T-cell (primary cell): ENCODE measurements at regions not wholly inside any gene's neighbourhood (a gene's known extent, or its start where the extent isn't known, plus 50 kb on each side); places are given as distances from the start of the nearest gene placed in this dataset.

Experiments used
- ATAC-seq, 4 experiments: fragments of 200-7000 bp in 3 of 4; fragments of 150-1000 bp in 1 of 4; cut with Tn5 transposase; replicated peaks in 1 of 4; 1 replicate in 3 of 4; 2 replicates in 1 of 4; pipeline ENCODE4 v1.10.0; 2021; ENCODE audit warnings: moderate library complexity in 3 of 4, mild to moderate bottlenecking in 2 of 4, moderate number of reproducible peaks in 1 of 4
- CTCF ChIA-PET, 2 donors: fragments of 300-600 bp; sonication (Branson Sonifier 250); formaldehyde crosslinking; loops; one replicate each; lab custom pipeline; 2022; ENCODE audit warnings: antibody characterized with exemption in 2 of 2; lab: Charles Lee
- POLR2A ChIA-PET, 2 donors: fragments of 300-600 bp; sonication (Branson Sonifier 250); formaldehyde crosslinking; loops; one replicate each; lab custom pipeline; 2022; ENCODE audit warnings: antibody characterized with exemption in 2 of 2; lab: Charles Lee
- DNase-seq, 35 experiments: peaks; one replicate each; pipeline versions ENCODE4 v3.0.0 to v3.0.0-alpha.2; 2013 to 2023
- H3K27ac ChIP-seq: one replicate; pipeline ENCODE4 v1.5.1; 2013; ENCODE audit warnings: low read length
- H3K27me3 ChIP-seq, 2 experiments: replicated peaks in 1 of 2; 1 replicate in 1 of 2; 2 replicates in 1 of 2; pipeline versions ENCODE4 v1.6.1 to v1.7.0; 2013; ENCODE audit warnings: low read length in 1 of 2, mixed read lengths in 1 of 2; ENCODE audit not compliant: control insufficient read depth in 2 of 2, insufficient read depth in 2 of 2; ENCODE audit errors: extremely low read depth in 1 of 2
- H3K36me3 ChIP-seq, 2 donors: 1 replicate in 1 of 2; 2 replicates in 1 of 2; pipeline versions ENCODE4 v1.6.1 to v1.7.0; 2013; ENCODE audit warnings: low read length in 1 of 2; ENCODE audit not compliant: control insufficient read depth in 2 of 2, insufficient read depth in 1 of 2; ENCODE audit errors: extremely low read depth in 1 of 2
- H3K4me1 ChIP-seq, 2 experiments: 1 replicate in 1 of 2; 2 replicates in 1 of 2; pipeline versions ENCODE4 v1.6.1 to v1.7.0; 2013; ENCODE audit warnings: low read length in 2 of 2, mixed read lengths in 1 of 2; ENCODE audit not compliant: insufficient read depth in 2 of 2, control insufficient read depth in 1 of 2; ENCODE audit errors: extremely low read depth in 1 of 2
- H3K4me3 ChIP-seq, 2 donors: 1 replicate in 1 of 2; 2 replicates in 1 of 2; pipeline versions ENCODE4 v1.5.1 to v1.7.0; 2013; ENCODE audit warnings: mild to moderate bottlenecking in 2 of 2, low read length in 1 of 2, moderate library complexity in 1 of 2; ENCODE audit not compliant: control insufficient read depth in 1 of 2; ENCODE audit errors: extremely low read depth in 1 of 2
- H3K9me3 ChIP-seq: 2 replicates; pipeline ENCODE4 v1.7.0; 2013
- H3K27ac Mint-ChIP-seq, 2 donors: one replicate each; pipeline ENCODE4 v1.8.0; 2020 to 2021; ENCODE audit warnings: mild to moderate bottlenecking in 2 of 2, mixed read lengths in 2 of 2
- H3K27me3 Mint-ChIP-seq, 2 donors: one replicate each; pipeline ENCODE4 v1.8.0; 2021 to 2022; ENCODE audit warnings: mixed read lengths in 2 of 2
- H3K36me3 Mint-ChIP-seq: one replicate; pipeline ENCODE4 v1.8.0; 2021; ENCODE audit warnings: mixed read lengths
- H3K4me1 Mint-ChIP-seq, 3 donors: one replicate each; pipeline ENCODE4 v1.8.0; 2020 to 2022; ENCODE audit warnings: mixed read lengths in 3 of 3, mild to moderate bottlenecking in 1 of 3
- H3K4me3 Mint-ChIP-seq, 3 donors: one replicate each; pipeline ENCODE4 v1.8.0; 2020 to 2022; ENCODE audit warnings: mild to moderate bottlenecking in 3 of 3, mixed read lengths in 3 of 3, moderate library complexity in 3 of 3
- H3K9me3 Mint-ChIP-seq, 3 donors: one replicate each; pipeline ENCODE4 v1.8.0; 2020 to 2022; ENCODE audit warnings: mixed read lengths in 3 of 3
- WGBS: methylation state at CpG from one replicate; pipeline ENCODE4 v1.1.5; 2013; ENCODE audit warnings: missing lambda C conversion rate; ENCODE audit not compliant: insufficient coverage; 5-methylcytosine and 5-hydroxymethylcytosine counted together

DNA sequence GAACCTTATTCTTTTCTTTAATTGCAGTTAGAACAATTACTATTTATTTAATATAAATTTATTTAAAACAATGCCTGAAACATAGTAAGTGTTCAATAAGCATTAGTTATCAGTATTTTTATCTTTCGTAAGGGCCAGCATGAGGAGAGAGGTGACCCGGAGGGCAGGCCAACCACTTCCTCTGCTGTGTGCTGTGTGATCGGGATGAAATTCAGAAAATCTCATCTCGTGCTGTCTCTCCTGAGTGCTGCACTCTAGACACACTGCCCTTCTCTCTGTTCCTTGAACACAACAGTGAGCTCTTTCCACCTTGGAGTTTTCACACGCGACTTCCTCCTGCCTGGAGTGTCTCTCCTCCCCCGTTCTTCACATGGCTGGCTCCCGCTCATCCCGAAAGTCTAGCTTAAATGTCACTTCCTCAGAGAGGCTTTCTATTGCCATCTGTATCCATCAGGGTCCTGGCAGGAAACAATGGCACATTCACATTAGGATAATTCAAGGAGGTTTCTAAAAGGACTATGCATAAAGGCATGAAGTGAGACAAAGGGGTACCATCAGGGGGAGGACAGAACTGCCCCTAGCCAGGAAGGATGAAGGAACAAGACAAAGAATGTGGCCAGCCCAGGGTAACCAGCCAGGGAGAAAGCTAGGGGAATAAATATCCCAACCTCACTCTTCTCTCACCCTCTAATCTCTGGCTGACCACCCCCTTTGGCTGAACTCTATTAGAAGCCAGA is 142.6 kb upstream of the GJB5 start:
- H3K36me3 ChIP-seq, result no peaks in the 10 kb centered on the region
- ChIA-PET POLR2A (no interaction called here), CTCF (no interaction called here)
- peaks cover 2 to 15% of the 10 kb centered on the region in 2 experiments for H3K27me3 ChIP-seq
- H3K36me3 Mint-ChIP-seq, result no peaks in the 10 kb centered on the region
- no peaks in the 10 kb centered on the region for H3K4me1 ChIP-seq
- no peak overlapping the region for H3K27ac Mint-ChIP-seq
- DNase-seq (no peak), ATAC-seq (no peak)
- H3K4me3 ChIP-seq, result no peak overlapping the region
- H3K4me3 Mint-ChIP-seq, result no peak overlapping the region
- WGBS, result 18% methylated on average over 3 of the region's 9 CpGs
- H3K9me3 Mint-ChIP-seq, result peaks cover 0 to 4% (median 0%) of the 10 kb centered on the region in 3 donors
- no peaks in the 10 kb centered on the region for H3K4me1 Mint-ChIP-seq
- H3K27me3 Mint-ChIP-seq, result peaks cover 16 to 44% of the 10 kb centered on the region in 2 donors
- no peak overlapping the region for H3K27ac ChIP-seq
- no peaks in the 10 kb centered on the region for H3K9me3 ChIP-seq

DNA sequence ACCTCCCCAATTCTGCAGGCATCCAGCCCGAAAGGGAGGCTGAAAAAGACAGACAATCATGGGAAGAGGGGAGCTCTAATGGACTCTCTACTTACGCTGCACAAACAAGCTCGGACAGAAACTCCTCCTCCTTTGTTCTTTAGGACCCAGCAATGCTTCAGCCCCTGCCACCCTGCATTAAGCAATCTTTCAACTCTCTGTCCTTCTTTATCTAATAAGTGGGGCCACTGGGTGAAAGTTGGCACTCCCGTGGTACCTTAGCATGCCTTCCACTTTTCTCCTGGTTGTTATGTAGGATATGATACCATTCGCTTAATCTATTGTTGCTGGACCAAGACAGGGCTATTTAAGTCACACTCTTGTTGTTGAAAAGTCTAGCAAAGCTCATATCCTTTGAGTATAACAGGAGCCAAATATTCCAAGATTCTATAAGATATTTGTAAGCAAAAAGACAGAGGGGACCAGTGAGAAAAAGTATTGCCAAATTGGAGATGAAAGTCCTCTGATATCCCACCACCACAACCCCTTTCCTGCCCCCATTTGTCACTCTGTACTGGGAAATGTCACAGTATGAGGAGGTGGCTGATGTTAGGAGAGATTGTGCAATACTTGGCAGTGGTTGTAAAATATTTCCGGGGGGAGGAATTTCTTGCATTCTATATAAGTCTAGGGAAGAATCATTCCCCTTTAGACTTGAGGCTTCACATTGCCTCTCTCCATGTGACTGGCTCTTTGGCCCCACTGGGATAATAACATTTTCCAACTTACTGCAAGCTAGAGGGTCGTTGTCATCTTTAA is 137.3 kb upstream of the GJB5 start:
- ChIA-PET CTCF (no interaction called here), POLR2A (no interaction called here)
- Mint-ChIP-seq H3K36me3 (no peaks in the 10 kb centered on the region), H3K27me3 (peaks cover 25 to 44% of the 10 kb centered on the region in 2 donors), H3K4me1 (no peaks in the 10 kb centered on the region), H3K9me3 (no peaks in the 10 kb centered on the region), H3K4me3 (no peak overlapping the region), H3K27ac (no peak overlapping the region)
- Histone ChIP-seq H3K9me3 (no peaks in the 10 kb centered on the region), H3K36me3 (no peaks in the 10 kb centered on the region), H3K4me3 (no peak overlapping the region), H3K4me1 (no peaks in the 10 kb centered on the region), H3K27ac (no peak overlapping the region), H3K27me3 (peaks cover 0 to 10% of the 10 kb centered on the region in 2 experiments)
- WGBS, result no CpG with 5 or more reads among the region's 7 CpGs
- no peak for ATAC-seq
- DNase-seq, result no peak

DNA sequence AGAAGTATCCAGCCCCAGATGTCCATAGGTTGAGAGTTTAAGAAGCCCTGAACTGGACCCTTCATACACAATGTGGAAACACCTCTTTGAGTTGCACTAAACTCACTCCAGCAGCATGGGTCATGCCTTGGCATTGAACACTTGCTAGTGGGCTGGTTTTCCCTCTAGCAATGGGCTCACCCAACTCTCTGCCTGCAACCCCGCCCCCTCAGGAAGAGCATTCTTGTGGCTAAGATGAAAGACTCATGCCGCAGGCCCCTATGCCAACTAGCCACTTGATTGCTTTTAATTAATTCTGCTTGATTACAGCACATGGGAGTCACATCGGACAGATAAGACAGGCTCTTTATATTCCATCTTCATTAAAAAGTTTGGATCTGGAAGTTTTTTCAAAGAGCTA is 136.5 kb upstream of the GJB5 start:
- no peak for ATAC-seq
- Mint-ChIP-seq H3K4me3 (no peak overlapping the region), H3K36me3 (no peaks in the 10 kb centered on the region), H3K9me3 (no peaks in the 10 kb centered on the region), H3K27me3 (peaks cover 25 to 44% of the 10 kb centered on the region in 2 donors), H3K4me1 (no peaks in the 10 kb centered on the region), H3K27ac (no peak overlapping the region)
- Histone ChIP-seq H3K36me3 (no peaks in the 10 kb centered on the region), H3K4me1 (no peaks in the 10 kb centered on the region), H3K4me3 (no peak overlapping the region), H3K9me3 (no peaks in the 10 kb centered on the region), H3K27ac (no peak overlapping the region), H3K27me3 (peaks cover 0 to 10% of the 10 kb centered on the region in 2 experiments)
- CTCF ChIA-PET, result no interaction called here
- WGBS, result no CpG with 5 or more reads among the region's 3 CpGs
- no peak for DNase-seq
- POLR2A ChIA-PET, result no interaction called here

DNA sequence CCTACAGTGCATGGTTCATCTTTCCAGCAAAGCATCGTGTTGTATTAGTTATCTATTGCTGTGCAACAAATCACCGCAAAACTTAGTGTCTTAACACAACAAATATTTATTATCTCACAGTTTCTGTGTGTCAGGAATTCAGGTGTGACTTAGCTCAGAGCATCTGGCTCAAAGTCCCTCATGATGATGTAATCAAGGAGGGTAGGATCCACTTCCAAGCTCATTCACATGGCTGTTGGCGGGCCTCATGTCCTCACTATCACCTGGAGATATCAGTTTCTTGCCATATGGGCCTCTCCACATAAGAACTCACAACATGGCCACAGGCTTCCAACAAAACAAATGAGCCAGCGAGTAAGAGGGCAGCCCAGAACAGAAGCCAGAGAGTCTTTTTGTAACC is 135.6 kb upstream of the GJB5 start:
- Mint-ChIP-seq H3K4me3 (no peak overlapping the region), H3K36me3 (no peaks in the 10 kb centered on the region), H3K4me1 (no peaks in the 10 kb centered on the region), H3K27me3 (peaks cover 29 to 43% of the 10 kb centered on the region in 2 donors), H3K27ac (no peak overlapping the region), H3K9me3 (no peaks in the 10 kb centered on the region)
- Histone ChIP-seq H3K36me3 (no peaks in the 10 kb centered on the region), H3K9me3 (no peaks in the 10 kb centered on the region), H3K4me1 (no peaks in the 10 kb centered on the region), H3K27ac (no peak overlapping the region), H3K4me3 (no peak overlapping the region), H3K27me3 (peaks cover 0 to 8% of the 10 kb centered on the region in 2 experiments)
- POLR2A ChIA-PET, result no interaction called here
- CTCF ChIA-PET, result no interaction called here
- WGBS, result no CpG with 5 or more reads among the region's 4 CpGs
- DNase-seq (no peak), ATAC-seq (no peak)

DNA sequence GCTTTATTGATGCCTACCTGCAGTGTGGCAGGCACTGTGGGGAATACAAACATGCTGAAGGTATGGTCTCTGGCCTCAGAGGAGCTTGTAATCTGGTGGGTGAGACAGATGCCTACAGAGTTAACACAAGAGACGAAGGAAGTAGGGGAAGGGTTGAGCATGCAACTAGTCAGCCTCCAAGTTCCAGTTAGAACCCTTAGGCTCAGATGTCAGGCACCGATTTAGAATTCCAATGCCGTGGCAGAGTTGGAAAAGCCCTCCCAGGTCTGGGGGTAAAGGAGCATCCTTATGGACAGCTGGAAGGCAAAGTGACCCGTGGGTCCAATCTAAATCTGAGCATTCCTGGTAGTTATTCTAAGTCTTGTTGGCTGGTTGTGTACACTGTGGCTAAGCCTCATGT is 132.9 kb upstream of the GJB5 start:
- no peak overlapping the region for H3K27ac Mint-ChIP-seq
- no peaks in the 10 kb centered on the region for H3K36me3 Mint-ChIP-seq
- no peak for DNase-seq
- CTCF ChIA-PET, result no interaction called here
- H3K4me1 ChIP-seq, result no peaks in the 10 kb centered on the region
- no peaks in the 10 kb centered on the region for H3K9me3 Mint-ChIP-seq
- peaks cover 0 to 9% of the 10 kb centered on the region in 2 experiments for H3K27me3 ChIP-seq
- no peaks in the 10 kb centered on the region for H3K36me3 ChIP-seq
- ATAC-seq, result no peak
- 66% methylated on average over 4 of the region's 4 CpGs for WGBS
- no peak overlapping the region for H3K27ac ChIP-seq
- POLR2A ChIA-PET, result no interaction called here
- H3K4me1 Mint-ChIP-seq, result no peaks in the 10 kb centered on the region
- H3K4me3 Mint-ChIP-seq, result no peak overlapping the region
- peaks cover 30 to 40% of the 10 kb centered on the region in 2 donors for H3K27me3 Mint-ChIP-seq
- H3K4me3 ChIP-seq, result no peak overlapping the region
- H3K9me3 ChIP-seq, result no peaks in the 10 kb centered on the region

DNA sequence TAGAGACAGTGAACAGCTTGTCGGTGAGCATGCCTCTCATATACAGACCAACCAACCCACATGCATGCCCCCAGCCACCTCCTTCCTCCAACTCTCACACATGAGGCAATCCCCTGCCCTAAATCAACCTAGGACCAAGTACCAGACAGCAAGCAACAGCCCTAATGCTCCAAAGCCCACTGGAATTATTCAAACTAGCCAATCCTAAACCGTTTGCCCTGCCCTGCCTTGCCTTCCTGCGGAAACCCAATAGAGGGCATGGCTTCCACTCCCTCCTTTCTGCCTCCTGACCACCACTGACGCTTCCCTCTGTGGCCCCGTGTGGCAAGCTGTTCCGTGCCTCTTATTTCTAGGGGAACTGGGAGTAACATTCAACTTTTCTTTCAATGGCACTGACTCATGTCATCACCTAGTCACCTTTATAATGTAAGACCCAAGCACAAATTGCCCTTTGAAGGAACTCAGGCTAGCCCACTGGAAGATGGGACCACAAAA is 129.3 kb upstream of the GJB5 start:
- Mint-ChIP-seq H3K27ac (no peak overlapping the region), H3K4me3 (no peak overlapping the region), H3K9me3 (no peaks in the 10 kb centered on the region), H3K36me3 (no peaks in the 10 kb centered on the region), H3K27me3 (peaks cover 14 to 18% of the 10 kb centered on the region in 2 donors), H3K4me1 (no peaks in the 10 kb centered on the region)
- DNase-seq (no peak), ATAC-seq (no peak)
- 25% methylated on average over 6 of the region's 6 CpGs for WGBS
- Histone ChIP-seq H3K27ac (no peak overlapping the region), H3K4me3 (no peak overlapping the region), H3K9me3 (no peaks in the 10 kb centered on the region), H3K27me3 (peaks cover 0 to 7% of the 10 kb centered on the region in 2 experiments), H3K36me3 (no peaks in the 10 kb centered on the region), H3K4me1 (no peaks in the 10 kb centered on the region)
- CTCF ChIA-PET, result no interaction called here
- POLR2A ChIA-PET, result no interaction called here
